Ectodermal cell (in vitro differentiated cells): ENCODE measurements at regions not wholly inside any gene's neighbourhood (a gene's known extent, or its start where the extent isn't known, plus 50 kb on each side); places are given as distances from the start of the nearest gene placed in this dataset.

Experiments
- H3K27ac ChIP-seq: 2 replicates; pipeline ENCODE4 v1.7.0; 2013; ENCODE audit warnings: mild to moderate bottlenecking, low read depth, low read length; ENCODE audit not compliant: insufficient read depth, poor library complexity, severe bottlenecking
- H3K27me3 ChIP-seq: 2 replicates; pipeline ENCODE4 v1.7.0; 2013; ENCODE audit warnings: mild to moderate bottlenecking, low read length; ENCODE audit not compliant: insufficient read depth, control insufficient read depth, poor library complexity, severe bottlenecking
- H3K36me3 ChIP-seq: one replicate; pipeline ENCODE4 v1.7.0; 2013; ENCODE audit warnings: low read length; ENCODE audit not compliant: control insufficient read depth, insufficient read depth
- H3K4me1 ChIP-seq: one replicate; pipeline ENCODE4 v1.7.0; 2013; ENCODE audit warnings: low read length; ENCODE audit not compliant: control insufficient read depth, insufficient read depth
- H3K4me3 ChIP-seq: 2 replicates; pipeline ENCODE4 v1.7.0; 2013; ENCODE audit warnings: low read depth, low read length, control low read depth; ENCODE audit not compliant: insufficient read depth
- H3K9me3 ChIP-seq: 2 replicates; pipeline ENCODE4 v1.7.0; 2013; ENCODE audit warnings: mild to moderate bottlenecking, low read length, moderate library complexity; ENCODE audit not compliant: control insufficient read depth
- WGBS, 2 experiments: methylation state at CpG; one replicate each; pipeline ENCODE4 v1.1.7; 2013; ENCODE audit warnings: missing lambda C conversion rate in 2 of 2; 5-methylcytosine and 5-hydroxymethylcytosine counted together

DNA sequence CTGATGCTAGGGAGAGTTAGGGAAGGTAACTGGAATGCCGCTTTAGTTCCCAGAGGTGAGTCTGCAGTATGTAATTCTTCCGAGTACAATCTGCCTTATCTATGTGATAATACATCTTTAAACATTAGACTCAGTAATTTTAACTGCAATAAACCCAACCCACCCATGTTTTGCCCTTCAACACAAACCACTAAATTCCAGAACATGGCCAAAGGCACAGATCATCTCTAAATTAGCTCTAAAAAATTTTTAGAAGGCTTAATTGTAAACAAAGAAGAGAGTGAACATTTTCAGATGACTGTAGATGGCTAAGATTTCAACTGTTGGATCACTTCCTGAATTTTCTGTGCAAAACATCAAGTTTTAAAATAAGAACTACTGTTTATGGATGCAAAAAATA is 488.7 kb upstream of the ID2 start:
- Histone ChIP-seq H3K4me3 (no peak overlapping the region), H3K27ac (no peak overlapping the region), H3K9me3 (no peaks in the 10 kb centered on the region), H3K36me3 (no peaks in the 10 kb centered on the region), H3K27me3 (no peaks in the 10 kb centered on the region), H3K4me1 (peaks cover 15% of the 10 kb centered on the region)
- WGBS, 2 experiments: 86 to 89% methylated on average over 2 of the region's 2 CpGs

DNA sequence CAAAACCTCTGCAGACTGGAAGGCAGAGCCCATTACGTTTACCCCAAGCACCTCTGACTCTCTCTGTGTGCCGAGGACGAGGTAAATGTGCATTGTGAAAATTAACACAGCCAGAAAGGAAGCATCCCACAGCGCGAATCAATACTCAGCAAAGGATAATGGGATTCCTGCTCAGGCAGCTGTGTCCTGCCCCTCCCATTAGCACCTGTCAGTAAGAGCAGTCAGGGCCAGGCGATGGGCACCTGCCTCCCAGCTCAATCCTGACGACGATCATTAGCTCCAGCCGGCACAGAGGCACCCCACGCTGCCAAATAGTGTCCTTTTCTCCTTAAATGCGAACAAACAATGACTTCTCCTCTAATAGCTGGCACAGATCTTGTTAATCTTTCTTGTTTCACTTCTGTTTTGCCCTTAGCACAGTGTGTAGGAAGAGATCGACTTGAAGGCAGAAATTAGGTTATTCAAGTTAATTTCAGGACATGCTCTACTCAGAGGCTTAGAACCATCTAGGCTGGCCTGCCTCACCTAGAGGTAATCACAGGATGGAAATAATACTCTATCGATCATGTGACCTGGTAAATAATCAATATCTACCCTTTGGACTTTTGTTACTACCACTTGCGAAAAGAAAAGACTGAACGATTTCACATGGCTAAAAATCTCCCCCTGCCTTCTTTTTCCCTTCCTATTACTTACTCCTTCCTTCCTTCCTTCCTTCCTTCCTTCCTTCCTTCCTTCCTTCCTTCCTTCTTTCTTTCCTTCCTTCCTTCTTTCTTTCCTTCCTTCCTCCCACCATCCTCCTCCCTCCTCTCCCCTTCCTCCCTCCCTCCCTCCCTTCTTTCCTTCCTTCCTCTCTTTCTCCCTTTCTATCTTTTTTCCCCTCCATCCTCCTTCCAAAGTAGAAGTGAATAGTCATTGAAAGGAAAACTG is 487.9 kb upstream of the ID2 start:
- 31 to 33% methylated on average over 15 of the region's 15 CpGs for WGBS, 2 experiments
- Histone ChIP-seq H3K27ac (no peak overlapping the region), H3K9me3 (no peaks in the 10 kb centered on the region), H3K4me3 (no peak overlapping the region), H3K4me1 (peaks cover 15% of the 10 kb centered on the region), H3K36me3 (no peaks in the 10 kb centered on the region), H3K27me3 (no peaks in the 10 kb centered on the region)

DNA sequence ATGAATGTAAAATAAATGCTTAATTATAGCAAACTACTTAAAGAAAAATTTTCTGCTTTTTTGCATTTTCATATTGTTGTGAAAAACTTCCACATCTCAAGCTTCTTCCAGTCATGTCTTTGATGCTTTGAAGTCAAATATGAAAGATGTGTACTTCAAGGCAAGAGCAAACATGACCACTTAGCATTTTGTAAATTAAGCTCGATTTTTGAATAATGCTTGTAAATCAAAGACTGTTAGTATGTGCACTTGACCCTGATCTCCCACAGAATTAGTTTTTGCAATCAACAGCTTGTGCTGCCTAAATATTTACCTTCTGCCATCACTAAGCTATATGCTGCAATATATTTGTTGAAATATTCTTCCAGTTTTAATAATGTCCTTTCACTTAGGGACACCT is 486.1 kb upstream of the ID2 start:
- no peak overlapping the region for H3K27ac ChIP-seq
- no peaks in the 10 kb centered on the region for H3K9me3 ChIP-seq
- H3K4me3 ChIP-seq: no peak overlapping the region
- 92 to 100% methylated on average over 1 of the region's 1 CpG for WGBS, 2 experiments
- H3K36me3 ChIP-seq: no peaks in the 10 kb centered on the region
- H3K4me1 ChIP-seq: peaks cover 15% of the 10 kb centered on the region
- H3K27me3 ChIP-seq: no peaks in the 10 kb centered on the region

DNA sequence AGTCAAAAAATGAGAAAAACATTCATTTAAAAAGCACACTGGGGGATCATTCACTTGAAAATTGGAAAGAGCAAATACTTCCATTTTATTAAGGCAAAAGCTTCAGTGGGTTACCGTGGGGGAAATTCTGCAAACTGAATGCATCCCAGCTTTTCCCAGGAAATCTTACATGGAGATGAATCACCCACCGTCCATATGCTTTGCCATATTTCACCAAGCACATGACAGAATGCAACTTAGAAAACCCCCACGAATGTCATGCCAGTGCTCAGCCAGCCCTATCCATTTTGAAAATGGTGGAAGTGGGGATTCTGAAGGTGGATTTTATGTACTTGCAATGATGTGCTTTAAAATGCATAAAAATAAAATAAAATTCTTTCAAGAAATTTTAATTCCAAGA is 485.5 kb upstream of the ID2 start:
- Histone ChIP-seq H3K4me1 (peaks cover 15% of the 10 kb centered on the region), H3K9me3 (no peaks in the 10 kb centered on the region), H3K27me3 (no peaks in the 10 kb centered on the region), H3K27ac (no peak overlapping the region), H3K36me3 (no peaks in the 10 kb centered on the region), H3K4me3 (no peak overlapping the region)
- WGBS, 2 experiments: 91 to 94% methylated on average over 3 of the region's 3 CpGs

DNA sequence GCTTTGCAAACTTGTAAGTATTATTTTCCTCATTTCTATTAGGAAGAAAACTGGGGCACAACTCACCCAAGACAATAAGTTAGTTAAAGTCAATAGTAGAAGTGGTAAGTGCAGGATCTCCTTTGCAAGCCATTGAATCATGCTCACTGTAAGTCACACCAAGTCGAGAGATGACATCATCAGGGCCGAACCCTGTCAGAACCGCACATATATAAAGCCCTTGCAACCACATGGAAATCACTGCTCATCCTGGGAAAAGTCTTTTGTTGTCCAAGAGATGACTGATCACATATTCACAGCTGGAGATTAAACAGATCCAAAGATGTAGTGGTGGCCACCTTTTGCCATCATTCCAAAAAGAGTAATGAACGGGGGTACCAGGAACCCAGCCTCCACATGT is 484.8 kb upstream of the ID2 start:
- Histone ChIP-seq H3K4me3 (no peak overlapping the region), H3K36me3 (no peaks in the 10 kb centered on the region), H3K27me3 (no peaks in the 10 kb centered on the region), H3K9me3 (no peaks in the 10 kb centered on the region), H3K4me1 (peaks cover 14% of the 10 kb centered on the region), H3K27ac (no peak overlapping the region)
- WGBS, 2 experiments: 93 to 97% methylated on average over 4 of the region's 4 CpGs

DNA sequence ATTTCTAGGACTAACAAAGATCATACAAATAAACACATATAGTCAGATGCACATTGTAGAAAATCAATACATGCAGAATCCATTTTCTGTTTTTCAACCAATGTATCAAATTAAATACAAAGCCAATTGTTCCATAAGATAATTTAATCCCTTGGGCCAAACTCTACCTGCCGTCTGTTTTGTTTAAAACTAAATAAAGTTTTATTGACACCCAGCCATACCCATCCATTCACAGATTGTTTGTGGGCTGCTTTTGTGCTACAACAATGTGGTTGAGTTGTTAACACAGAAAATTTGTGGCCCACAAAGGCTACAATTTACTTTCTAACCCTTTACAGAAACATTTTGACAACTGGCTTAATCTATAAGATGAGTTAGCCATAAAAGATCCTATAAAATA is 484.0 kb upstream of the ID2 start:
- Histone ChIP-seq H3K9me3 (no peaks in the 10 kb centered on the region), H3K4me3 (no peak overlapping the region), H3K27me3 (no peaks in the 10 kb centered on the region), H3K27ac (no peak overlapping the region), H3K4me1 (peaks cover 8% of the 10 kb centered on the region), H3K36me3 (no peaks in the 10 kb centered on the region)
- WGBS, 2 experiments: 100% methylated on average over 1 of the region's 1 CpG

DNA sequence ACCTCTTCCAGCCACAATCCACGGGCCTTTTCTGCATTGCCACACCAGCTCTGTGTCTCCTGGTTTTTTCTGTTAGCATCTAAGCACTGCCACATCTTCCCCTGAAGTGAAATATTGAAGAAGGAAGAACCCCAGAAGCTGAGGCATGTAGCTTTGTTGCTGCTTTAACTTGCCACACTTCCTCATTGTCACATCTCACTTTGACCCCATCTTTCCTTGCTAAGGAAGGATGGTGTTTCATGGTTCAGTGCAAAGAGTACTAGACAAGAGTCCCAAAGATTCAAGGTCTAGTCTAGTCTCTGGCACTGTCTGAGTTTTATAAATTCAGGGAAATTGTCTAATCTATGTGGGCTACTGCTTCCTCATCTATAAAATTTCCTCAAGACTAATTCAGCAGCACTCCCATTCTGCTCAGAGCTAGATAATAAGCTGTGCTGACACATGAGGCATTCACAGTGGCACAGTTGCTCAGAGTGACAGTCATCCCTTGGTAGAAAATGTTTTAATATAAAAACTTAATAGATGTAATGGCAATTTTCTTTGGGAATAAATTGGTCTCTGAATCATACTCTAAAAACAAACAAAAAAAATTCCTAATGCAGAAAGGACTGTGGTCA is 483.0 kb upstream of the ID2 start:
- Histone ChIP-seq H3K36me3 (no peaks in the 10 kb centered on the region), H3K9me3 (no peaks in the 10 kb centered on the region), H3K4me3 (no peak overlapping the region), H3K4me1 (no peaks in the 10 kb centered on the region), H3K27ac (no peak overlapping the region), H3K27me3 (no peaks in the 10 kb centered on the region)
- WGBS, 2 experiments: 100% methylated on average over 1 of the region's 1 CpG

DNA sequence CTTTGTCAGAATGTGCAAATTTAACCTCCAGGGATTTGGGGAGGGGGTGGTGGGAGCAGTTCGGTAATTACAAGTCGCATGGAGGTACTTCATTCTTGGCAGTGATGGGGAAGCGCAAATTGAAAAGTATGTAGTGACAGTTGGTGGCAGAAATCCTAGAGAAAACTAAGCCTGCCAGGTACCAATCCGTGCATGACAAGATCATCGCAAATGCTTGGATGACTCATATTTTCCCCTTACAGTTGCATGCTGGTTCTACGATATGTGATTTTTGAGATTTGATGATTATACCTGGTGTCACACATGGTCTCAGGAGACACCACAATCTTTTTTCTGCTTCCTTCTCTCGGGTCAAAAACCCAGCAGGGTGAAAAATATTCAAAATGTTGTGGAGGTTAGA is 479.7 kb upstream of the ID2 start:
- no peaks in the 10 kb centered on the region for H3K4me1 ChIP-seq
- H3K27ac ChIP-seq: no peak overlapping the region
- no peaks in the 10 kb centered on the region for H3K9me3 ChIP-seq
- H3K4me3 ChIP-seq: no peak overlapping the region
- H3K36me3 ChIP-seq: no peaks in the 10 kb centered on the region
- 96 to 98% methylated on average over 7 of the region's 7 CpGs for whole genome bisulfite sequencing, 2 experiments
- no peaks in the 10 kb centered on the region for H3K27me3 ChIP-seq

DNA sequence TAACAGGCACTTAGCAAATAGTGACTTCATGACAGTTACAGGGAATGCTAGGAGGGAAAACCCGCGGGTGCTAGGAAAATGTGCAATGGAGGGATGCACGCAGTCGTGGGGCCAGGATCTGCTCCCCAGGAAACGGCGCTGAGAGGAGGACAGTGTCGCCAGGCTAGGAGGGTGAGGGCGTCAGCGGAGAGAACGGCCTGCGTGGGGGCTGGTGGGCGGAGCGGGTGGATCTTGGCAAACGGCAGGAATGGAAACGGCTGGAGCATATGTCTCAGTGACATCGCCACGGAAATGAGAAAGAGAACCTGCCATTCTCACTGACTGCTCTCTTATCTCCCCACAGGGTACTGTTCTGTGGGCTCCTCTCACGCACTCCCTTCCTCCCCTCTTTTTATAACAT is 478.5 kb upstream of the ID2 start:
- Histone ChIP-seq H3K4me1 (no peaks in the 10 kb centered on the region), H3K4me3 (no peak overlapping the region), H3K9me3 (peaks cover 2% of the 10 kb centered on the region), H3K27me3 (no peaks in the 10 kb centered on the region), H3K36me3 (no peaks in the 10 kb centered on the region), H3K27ac (no peak overlapping the region)
- WGBS, 2 experiments: 91 to 92% methylated on average over 18 of the region's 18 CpGs

DNA sequence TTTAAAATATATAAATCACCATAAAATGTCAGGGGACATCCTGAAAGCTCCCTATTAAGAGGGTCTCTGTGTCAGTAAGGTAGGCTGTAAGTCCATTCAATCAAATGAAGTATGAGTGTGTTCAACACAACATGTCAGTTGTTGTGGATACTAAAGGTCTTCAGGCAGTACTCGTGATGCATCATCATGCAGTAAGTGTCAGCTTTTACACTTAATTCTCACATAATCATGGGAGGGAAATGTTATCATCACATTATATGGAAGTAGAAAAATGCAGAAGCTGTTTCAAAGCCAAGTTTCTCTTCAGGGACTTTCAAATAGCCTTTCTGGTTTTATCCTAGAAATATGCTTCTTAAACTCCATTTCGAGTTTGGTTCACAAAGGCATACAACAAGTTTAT is 477.1 kb upstream of the ID2 start:
- H3K27me3 ChIP-seq: no peaks in the 10 kb centered on the region
- H3K9me3 ChIP-seq: peaks cover 8% of the 10 kb centered on the region
- H3K27ac ChIP-seq: no peak overlapping the region
- no peaks in the 10 kb centered on the region for H3K36me3 ChIP-seq
- H3K4me3 ChIP-seq: no peak overlapping the region
- WGBS, 2 experiments: 86% methylated on average over 2 of the region's 2 CpGs; no CpG with 5 or more reads in 1 of the 2 experiments
- H3K4me1 ChIP-seq: no peaks in the 10 kb centered on the region
